Breast epithelium (tissue), 3 donors: ENCODE measurements at regions not wholly inside any gene's neighbourhood (a gene's known extent, or its start where the extent isn't known, plus 50 kb on each side); places are given as distances from the start of the nearest gene placed in this dataset.

Source experiments
- POLR2A ChIP-seq: fragments of 450-650 bp; IDR thresholded peaks from one replicate; pipeline ENCODE4 v1.6.1; 2016; ENCODE audit warnings: antibody characterized with exemption, mild to moderate bottlenecking, moderate library complexity
- POLR2AphosphoS5 ChIP-seq, 3 donors: sonication (generic); formaldehyde crosslinking; IDR thresholded peaks; one replicate each; pipeline ENCODE4 v1.6.1; 2017; ENCODE audit warnings: antibody characterized with exemption in 3 of 3
- TF ChIP-seq, protein P1 (sequence below), 3 donors: fragments of 450-650 bp; IDR thresholded peaks; one replicate each; pipeline ENCODE4 v1.5.1; 2016 to 2017; ENCODE audit warnings: antibody characterized with exemption in 3 of 3, mild to moderate bottlenecking in 3 of 3, moderate library complexity in 3 of 3

DNA sequence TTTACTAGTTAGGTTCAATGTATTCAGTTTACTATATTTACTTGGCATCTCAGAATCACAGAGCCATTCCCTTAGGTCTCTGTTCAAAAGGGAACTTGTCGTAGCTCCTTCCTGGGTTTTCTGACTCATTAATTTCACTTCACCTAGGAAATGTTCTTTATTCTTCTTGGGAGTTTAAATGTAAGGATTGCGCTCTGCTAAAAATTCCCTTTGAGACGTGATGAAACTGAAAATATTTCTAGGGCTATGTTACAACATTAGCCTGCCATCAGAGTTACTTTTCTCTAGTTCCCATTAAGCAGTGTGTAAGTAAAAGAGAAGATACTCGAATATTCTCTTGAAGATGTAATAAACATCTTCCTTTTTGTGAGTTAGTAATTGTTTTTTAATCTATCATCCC is 209.5 kb downstream of the CASP12 start:
- TF ChIP-seq POLR2A (no peak), POLR2AphosphoS5 (IDR thresholded peaks at IDR 0.05) (no peak)
- TF ChIP-seq, protein P1, sequence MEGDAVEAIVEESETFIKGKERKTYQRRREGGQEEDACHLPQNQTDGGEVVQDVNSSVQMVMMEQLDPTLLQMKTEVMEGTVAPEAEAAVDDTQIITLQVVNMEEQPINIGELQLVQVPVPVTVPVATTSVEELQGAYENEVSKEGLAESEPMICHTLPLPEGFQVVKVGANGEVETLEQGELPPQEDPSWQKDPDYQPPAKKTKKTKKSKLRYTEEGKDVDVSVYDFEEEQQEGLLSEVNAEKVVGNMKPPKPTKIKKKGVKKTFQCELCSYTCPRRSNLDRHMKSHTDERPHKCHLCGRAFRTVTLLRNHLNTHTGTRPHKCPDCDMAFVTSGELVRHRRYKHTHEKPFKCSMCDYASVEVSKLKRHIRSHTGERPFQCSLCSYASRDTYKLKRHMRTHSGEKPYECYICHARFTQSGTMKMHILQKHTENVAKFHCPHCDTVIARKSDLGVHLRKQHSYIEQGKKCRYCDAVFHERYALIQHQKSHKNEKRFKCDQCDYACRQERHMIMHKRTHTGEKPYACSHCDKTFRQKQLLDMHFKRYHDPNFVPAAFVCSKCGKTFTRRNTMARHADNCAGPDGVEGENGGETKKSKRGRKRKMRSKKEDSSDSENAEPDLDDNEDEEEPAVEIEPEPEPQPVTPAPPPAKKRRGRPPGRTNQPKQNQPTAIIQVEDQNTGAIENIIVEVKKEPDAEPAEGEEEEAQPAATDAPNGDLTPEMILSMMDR (IDR thresholded peaks at IDR 0.05) = no peak
